Activated CD8-positive, alpha-beta T cell treated with anti-CD3 and anti-CD28 coated beads for 36 hours (primary cell): ENCODE measurements at regions not wholly inside any gene's neighbourhood (a gene's known extent, or its start where the extent isn't known, plus 50 kb on each side); places are given as distances from the start of the nearest gene placed in this dataset.

Experiments
- ATAC-seq: fragments of 200-7000 bp; cut with Tn5 transposase; one replicate; pipeline ENCODE4 v1.10.0; 2021; ENCODE audit warnings: mild to moderate bottlenecking, moderate library complexity
- CTCF ChIA-PET: fragments of 350-600 bp; sonication (Branson Sonifier 250); formaldehyde crosslinking; loops from one replicate; lab custom pipeline; 2021; ENCODE audit warnings: antibody characterized with exemption; lab: Charles Lee
- POLR2A ChIA-PET: fragments of 350-600 bp; sonication (Branson Sonifier 250); formaldehyde crosslinking; loops from one replicate; lab custom pipeline; 2021; ENCODE audit warnings: antibody characterized with exemption; lab: Charles Lee
- DNase-seq: peaks from one replicate; pipeline ENCODE4 v3.0.0-alpha.2; 2020
- H3K27ac Mint-ChIP-seq: one replicate; pipeline ENCODE4 v1.8.0; 2021; ENCODE audit warnings: mild to moderate bottlenecking, mixed read lengths
- H3K27me3 Mint-ChIP-seq: one replicate; pipeline ENCODE4 v1.8.0; 2021; ENCODE audit warnings: mixed read lengths
- H3K36me3 Mint-ChIP-seq: one replicate; pipeline ENCODE4 v1.8.0; 2021; ENCODE audit warnings: low read depth, mixed read lengths
- H3K4me1 Mint-ChIP-seq: one replicate; pipeline ENCODE4 v1.8.0; 2021; ENCODE audit warnings: low read depth, mixed read lengths
- H3K4me3 Mint-ChIP-seq: one replicate; pipeline ENCODE4 v1.8.0; 2021; ENCODE audit warnings: mild to moderate bottlenecking, moderate library complexity, mixed read lengths
- H3K9me3 Mint-ChIP-seq: one replicate; pipeline ENCODE4 v1.8.0; 2021; ENCODE audit warnings: mixed read lengths
- intact Hi-C: fragments of 100-400 bp; cut with micrococcal nuclease; formaldehyde crosslinking; loops from one replicate; pipeline ENCODE4 v1.10.0; 2022
- TF ChIP-seq, protein P1 (sequence below): fragments of 200-600 bp; IDR thresholded peaks from one replicate; pipeline ENCODE4 v1.8.0; 2022; ENCODE audit warnings: antibody characterized with exemption, mild to moderate bottlenecking

DNA sequence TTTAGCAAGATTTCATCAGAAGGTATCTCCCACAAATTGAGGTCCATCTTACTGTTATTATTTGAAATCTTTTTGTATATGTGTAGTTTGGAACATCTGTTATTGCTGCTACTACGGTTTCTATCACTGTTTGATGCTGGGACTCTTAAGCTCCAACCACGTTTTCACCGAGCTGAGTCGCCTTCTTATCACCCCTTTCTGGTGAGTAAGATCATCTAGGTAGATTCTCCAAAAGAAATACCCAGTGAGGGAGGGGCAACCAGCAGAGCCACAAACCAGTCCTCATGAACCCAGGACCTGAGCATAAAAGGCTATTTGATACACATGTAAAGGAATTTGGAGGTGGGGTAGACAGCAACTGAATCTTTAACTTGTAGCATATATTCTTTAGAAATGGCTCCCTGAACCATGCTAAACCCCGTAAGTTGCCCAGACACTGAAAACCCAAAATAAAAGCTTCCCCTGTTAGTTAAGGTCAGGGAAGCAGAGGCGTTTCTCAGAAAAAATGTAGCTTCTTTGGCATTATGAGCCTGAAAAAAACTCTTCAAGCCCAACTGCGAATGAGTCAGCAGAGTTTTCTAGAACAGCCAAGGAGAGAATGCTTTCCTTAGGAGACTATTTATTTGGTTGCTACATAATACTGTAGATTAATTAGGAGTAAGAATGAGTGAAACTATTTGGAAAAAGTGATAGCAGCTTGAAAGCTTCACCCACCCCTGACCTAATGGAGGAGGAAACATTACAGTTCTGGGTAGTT, 53.8 kb upstream of the ATXN3L start:
- H3K36me3 Mint-ChIP-seq = no peaks in the 10 kb centered on the region
- no peaks in the 10 kb centered on the region for H3K9me3 Mint-ChIP-seq
- ChIA-PET POLR2A (interaction anchor here (1.0 kb wide), 1 partner anchor 398 kb away, joined by 3 read pairs; no protein-coding TSS in a partner anchor), CTCF (interaction anchor here (0.6 to 1.3 kb wide), 3 partner anchors 23 to 284 kb away, joined by 3 to 4 read pairs (median 3); no protein-coding TSS in a partner anchor)
- DNase-seq (peak; percentile 42), ATAC-seq (peak; percentile 65)
- H3K4me1 Mint-ChIP-seq = peaks cover 20% of the 10 kb centered on the region
- intact Hi-C loops = no loop called here
- peak overlapping the region; percentile 69 for H3K27ac Mint-ChIP-seq
- no peaks in the 10 kb centered on the region for H3K27me3 Mint-ChIP-seq
- TF ChIP-seq, protein P1, sequence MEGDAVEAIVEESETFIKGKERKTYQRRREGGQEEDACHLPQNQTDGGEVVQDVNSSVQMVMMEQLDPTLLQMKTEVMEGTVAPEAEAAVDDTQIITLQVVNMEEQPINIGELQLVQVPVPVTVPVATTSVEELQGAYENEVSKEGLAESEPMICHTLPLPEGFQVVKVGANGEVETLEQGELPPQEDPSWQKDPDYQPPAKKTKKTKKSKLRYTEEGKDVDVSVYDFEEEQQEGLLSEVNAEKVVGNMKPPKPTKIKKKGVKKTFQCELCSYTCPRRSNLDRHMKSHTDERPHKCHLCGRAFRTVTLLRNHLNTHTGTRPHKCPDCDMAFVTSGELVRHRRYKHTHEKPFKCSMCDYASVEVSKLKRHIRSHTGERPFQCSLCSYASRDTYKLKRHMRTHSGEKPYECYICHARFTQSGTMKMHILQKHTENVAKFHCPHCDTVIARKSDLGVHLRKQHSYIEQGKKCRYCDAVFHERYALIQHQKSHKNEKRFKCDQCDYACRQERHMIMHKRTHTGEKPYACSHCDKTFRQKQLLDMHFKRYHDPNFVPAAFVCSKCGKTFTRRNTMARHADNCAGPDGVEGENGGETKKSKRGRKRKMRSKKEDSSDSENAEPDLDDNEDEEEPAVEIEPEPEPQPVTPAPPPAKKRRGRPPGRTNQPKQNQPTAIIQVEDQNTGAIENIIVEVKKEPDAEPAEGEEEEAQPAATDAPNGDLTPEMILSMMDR = no peak
- no peak overlapping the region for H3K4me3 Mint-ChIP-seq

DNA sequence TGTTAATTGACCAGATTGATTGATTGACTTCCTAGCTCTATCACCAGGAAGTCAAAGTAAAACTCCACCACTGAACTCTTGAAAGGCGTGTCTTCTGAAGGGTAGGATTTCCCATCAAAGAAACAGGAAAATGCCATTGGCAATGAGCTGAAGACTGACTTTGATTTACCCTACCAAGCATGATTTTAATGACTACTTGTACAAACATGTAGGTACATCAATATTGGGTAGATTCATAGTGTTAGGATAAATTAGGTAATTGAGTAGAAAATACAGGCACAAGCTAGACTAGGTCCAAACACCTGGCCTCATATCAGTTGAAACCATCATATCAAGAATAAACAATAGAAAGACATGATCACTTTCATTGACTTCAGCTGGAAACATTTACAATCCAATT, 53.2 kb upstream of the ATXN3L start:
- Mint-ChIP-seq H3K27ac (peak overlapping the region; percentile 69), H3K36me3 (no peaks in the 10 kb centered on the region), H3K4me1 (peaks cover 23% of the 10 kb centered on the region), H3K9me3 (no peaks in the 10 kb centered on the region), H3K4me3 (no peak overlapping the region), H3K27me3 (no peaks in the 10 kb centered on the region)
- TF ChIP-seq, protein P1 = no peak
- ChIA-PET CTCF (interaction anchor here (0.6 to 1.3 kb wide), 2 partner anchors 24 to 284 kb away, joined by 3 read pairs; no protein-coding TSS in a partner anchor), POLR2A (interaction anchor here (1.0 kb wide), 1 partner anchor 398 kb away, joined by 3 read pairs; no protein-coding TSS in a partner anchor)
- intact Hi-C loops = no loop called here
- DNase-seq = no peak
- ATAC-seq = no peak

DNA sequence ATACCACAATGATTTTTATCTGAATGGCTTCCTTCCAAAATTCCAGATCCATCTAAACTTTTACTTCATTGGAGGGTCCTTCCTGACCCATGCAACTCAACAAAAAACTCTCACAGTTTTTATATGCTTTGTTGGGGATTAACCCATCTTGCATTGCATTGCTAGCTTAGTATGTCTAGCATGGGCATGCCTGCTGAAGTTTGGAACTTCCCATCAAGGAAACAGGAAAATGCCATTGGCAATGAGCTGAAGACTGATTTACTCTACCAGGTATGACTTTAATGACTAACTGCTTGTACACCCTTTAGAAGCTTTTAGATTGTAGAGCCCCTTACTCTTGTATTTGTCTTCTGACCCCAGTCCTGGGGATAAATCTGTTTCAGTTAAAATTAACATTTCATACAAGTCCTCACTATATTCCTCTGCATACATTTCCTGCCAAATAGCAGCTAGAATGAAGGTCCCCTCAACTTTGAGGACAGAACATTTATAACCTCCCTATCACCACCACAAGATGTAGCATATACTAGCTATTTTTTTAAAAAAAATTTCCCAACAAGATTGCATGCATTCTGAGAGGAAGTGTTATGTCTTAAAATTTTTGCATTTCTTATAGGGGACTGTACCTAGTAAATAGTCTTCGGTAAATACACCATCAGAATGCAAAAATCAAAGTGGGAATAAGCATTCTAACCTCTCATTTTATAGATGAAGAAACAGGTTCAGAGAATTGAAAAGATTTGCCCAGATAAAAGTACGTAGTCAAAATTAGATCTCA, 52.5 kb upstream of the ATXN3L start:
- no peak for DNase-seq
- ATAC-seq = no peak

DNA sequence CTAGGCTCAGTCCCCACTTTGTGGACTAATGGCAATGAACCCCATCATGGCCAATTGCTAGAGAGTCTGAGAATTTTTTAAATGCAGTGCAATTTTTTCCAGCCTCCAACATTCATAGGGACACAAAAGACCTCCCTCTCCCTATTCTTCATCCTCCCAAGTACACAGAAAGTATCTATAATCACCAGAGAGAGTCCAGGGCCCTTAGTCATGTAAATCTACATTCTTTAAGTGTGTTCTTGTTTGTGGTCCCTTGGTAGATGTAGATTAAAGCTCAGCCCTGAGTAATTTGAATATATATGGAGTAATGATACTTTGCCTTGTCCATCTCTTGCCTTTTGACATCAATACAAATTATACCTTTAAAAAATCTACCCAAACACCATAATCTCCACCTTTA, 51.3 kb upstream of the ATXN3L start:
- POLR2A ChIA-PET = no interaction called here

More for the DNA sequence above, 52.5 kb upstream of the ATXN3L start:
- Mint-ChIP-seq H3K4me3 (no peak overlapping the region), H3K4me1 (peaks cover 24% of the 10 kb centered on the region), H3K27me3 (no peaks in the 10 kb centered on the region), H3K27ac (no peak overlapping the region), H3K9me3 (no peaks in the 10 kb centered on the region), H3K36me3 (no peaks in the 10 kb centered on the region)
- intact Hi-C loops = no loop called here
- TF ChIP-seq, protein P1 = no peak
- ChIA-PET CTCF (interaction anchor here (1.3 kb wide), 1 partner anchor 24 kb away, joined by 3 read pairs; no protein-coding TSS in a partner anchor), POLR2A (interaction anchor here (1.0 kb wide), 1 partner anchor 423 kb away, joined by 3 read pairs; no protein-coding TSS in a partner anchor)

More for the DNA sequence above, 51.3 kb upstream of the ATXN3L start:
- TF ChIP-seq, protein P1 = no peak
- H3K36me3 Mint-ChIP-seq = no peaks in the 10 kb centered on the region
- no peak for DNase-seq
- H3K9me3 Mint-ChIP-seq = no peaks in the 10 kb centered on the region
- no peaks in the 10 kb centered on the region for H3K27me3 Mint-ChIP-seq
- H3K27ac Mint-ChIP-seq = no peak overlapping the region
- H3K4me1 Mint-ChIP-seq = peaks cover 19% of the 10 kb centered on the region
- H3K4me3 Mint-ChIP-seq = no peak overlapping the region
- no peak for ATAC-seq
- intact Hi-C loops = no loop called here
- CTCF ChIA-PET = interaction anchor here (1.1 kb wide), 1 partner anchor 424 kb away, joined by 3 read pairs; no protein-coding TSS in a partner anchor
